Gastrocnemius medialis (tissue), 4 donors: ENCODE measurements at regions not wholly inside any gene's neighbourhood (a gene's known extent, or its start where the extent isn't known, plus 50 kb on each side); places are given as distances from the start of the nearest gene placed in this dataset.

Source experiments
- POLR2A ChIP-seq, 2 donors: fragments of 450-650 bp; IDR thresholded peaks; one replicate each; pipeline ENCODE4 v1.6.1; 2017; ENCODE audit warnings: antibody characterized with exemption in 2 of 2, mild to moderate bottlenecking in 2 of 2, moderate library complexity in 2 of 2
- TF ChIP-seq, protein P1 (sequence below), 5 experiments: fragments of 450-650 bp in 3 of 5; fragments of 200-600 bp in 2 of 5; sonication (generic) in 2 of 5; IDR thresholded peaks in 4 of 5; conservative IDR thresholded peaks in 1 of 5; 1 replicate in 4 of 5; 2 replicates in 1 of 5; pipeline ENCODE4 v1.5.1; 2016 to 2019; ENCODE audit warnings: antibody characterized with exemption in 5 of 5, mild to moderate bottlenecking in 3 of 5, moderate library complexity in 3 of 5

DNA sequence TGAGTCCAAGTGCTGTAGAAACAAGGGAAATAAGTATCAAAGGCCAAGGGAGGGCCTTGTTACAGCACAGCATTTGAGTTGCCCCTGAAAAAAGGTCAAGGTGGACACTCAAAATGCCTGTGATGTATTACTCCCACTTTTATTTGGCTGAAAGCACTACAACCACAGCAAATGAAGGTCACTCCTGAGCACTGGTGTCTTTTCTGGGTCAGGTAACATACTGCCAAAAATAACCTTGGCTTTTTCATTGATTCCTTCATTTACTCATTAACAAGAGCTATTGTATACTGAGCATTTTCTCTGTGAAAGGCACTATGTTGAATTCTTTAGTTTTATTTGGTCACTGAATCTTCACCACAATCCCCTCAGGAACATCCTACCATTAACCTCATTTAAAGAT lies 590.3 kb downstream of the BCL11A start:
- TF ChIP-seq, protein P1, sequence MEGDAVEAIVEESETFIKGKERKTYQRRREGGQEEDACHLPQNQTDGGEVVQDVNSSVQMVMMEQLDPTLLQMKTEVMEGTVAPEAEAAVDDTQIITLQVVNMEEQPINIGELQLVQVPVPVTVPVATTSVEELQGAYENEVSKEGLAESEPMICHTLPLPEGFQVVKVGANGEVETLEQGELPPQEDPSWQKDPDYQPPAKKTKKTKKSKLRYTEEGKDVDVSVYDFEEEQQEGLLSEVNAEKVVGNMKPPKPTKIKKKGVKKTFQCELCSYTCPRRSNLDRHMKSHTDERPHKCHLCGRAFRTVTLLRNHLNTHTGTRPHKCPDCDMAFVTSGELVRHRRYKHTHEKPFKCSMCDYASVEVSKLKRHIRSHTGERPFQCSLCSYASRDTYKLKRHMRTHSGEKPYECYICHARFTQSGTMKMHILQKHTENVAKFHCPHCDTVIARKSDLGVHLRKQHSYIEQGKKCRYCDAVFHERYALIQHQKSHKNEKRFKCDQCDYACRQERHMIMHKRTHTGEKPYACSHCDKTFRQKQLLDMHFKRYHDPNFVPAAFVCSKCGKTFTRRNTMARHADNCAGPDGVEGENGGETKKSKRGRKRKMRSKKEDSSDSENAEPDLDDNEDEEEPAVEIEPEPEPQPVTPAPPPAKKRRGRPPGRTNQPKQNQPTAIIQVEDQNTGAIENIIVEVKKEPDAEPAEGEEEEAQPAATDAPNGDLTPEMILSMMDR (IDR thresholded peaks at IDR 0.05 in 4 of 5, conservative IDR thresholded peaks at IDR 0.05 in 1 of 5), result no peak
- no peak for TF ChIP-seq POLR2A (IDR thresholded peaks at IDR 0.05)
